Brain pericyte (primary cell): ENCODE measurements at regions not wholly inside any gene's neighbourhood (a gene's known extent, or its start where the extent isn't known, plus 50 kb on each side); places are given as distances from the start of the nearest gene placed in this dataset.

ENCODE experiments used
- DNase-seq: peaks from one replicate; pipeline ENCODE4 v3.0.0-alpha.2; 2012; ENCODE audit warnings: low read depth, low spot score

DNA sequence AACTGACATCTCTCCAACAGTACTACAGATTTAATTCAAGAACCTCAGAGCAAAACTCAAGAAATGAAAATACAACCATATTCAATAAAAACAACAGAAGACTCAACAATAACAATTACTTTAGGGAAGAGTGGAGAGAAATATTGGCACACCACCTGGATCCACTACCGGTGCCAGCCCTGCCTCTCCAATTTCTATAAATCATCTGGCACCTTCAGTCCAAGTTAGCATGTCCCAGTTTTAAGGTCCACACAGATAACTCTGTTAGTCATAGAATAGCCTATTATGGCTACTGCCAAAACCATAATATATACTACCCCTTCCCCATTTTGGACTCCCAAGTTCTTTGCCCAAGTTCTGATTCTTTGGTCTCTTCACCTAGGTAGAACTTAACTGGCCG lies 69.9 kb upstream of the PSMA6 start:
- no peak for DNase-seq

DNA sequence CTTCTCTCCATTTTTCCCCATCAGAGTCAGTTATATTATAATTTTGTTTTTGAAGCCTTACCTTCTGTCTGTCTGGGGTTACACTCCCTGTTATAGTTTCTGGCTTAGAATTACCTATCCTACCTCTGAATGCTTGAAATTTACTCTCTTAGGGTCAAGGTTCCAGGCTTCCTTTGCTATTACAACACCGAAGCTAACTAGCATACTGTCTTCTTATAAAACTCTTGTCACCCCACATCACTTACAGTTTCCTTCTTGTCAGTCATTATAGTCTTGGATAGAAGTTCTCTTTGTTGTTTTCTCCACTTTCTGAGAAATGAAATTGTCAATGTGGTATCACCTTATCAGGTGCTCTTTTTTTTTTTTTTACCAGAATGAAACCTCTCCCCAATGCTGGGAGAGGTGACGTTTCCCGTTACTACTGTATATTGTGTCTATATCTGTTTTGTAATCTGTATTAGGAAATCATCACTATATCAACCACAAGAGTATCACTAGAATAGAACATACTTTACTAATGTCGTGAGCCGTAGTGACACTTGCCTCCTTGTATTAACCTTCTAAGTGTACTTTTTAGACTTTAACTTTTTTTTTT lies 69.2 kb upstream of the PSMA6 start:
- DNase-seq, result no peak

- no peak for DNase-seq
These were observed 68.3 kb upstream of the PSMA6 start for GRCh38 chr14:35223927-35224326.

GRCh38 chr14:35224615-35225014 lies 67.6 kb upstream of the PSMA6 start:
- DNase-seq, result no peak

- DNase-seq, result no peak
These were observed 62.9 kb upstream of the PSMA6 start for GRCh38 chr14:35229084-35229791.

DNA sequence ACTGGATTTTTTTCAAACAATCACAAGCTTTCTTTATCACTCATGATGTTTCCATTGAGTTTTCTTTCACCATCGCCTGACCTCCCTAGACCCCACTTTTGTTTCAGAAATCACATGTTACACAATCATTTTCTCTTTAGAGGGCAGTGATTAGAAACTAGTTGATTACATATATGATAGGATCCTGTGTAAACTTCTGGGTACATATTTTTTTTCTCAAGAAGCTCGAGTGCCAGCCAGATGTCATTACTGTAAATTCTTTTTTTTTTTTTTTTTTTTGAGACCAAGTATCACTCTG lies 62.4 kb upstream of the PSMA6 start:
- no peak for DNase-seq

GRCh38 chr14:35231207-35231760 lies 60.9 kb upstream of the PSMA6 start:
- no peak for DNase-seq

- no peak for DNase-seq
These were observed 58.0 kb upstream of the PSMA6 start for GRCh38 chr14:35234012-35234805.

DNA sequence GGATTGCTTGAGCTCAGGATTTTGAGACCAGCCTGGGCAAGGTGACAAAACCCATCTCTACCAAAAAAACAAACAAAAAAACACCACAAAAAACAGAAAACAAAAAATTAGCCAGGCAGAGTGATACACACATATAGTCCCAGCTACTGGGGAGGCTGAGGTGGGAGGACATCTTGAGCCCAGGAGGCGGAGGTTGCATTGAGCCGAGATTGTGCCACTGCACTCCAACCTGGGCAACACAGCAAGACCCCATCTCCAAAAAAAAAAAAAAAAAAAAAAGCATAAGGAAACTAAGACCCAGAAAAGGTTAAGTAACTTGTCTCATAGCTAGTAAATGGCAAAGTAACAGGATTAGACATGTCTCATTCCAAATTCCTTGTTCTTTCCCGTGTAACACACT lies 56.3 kb upstream of the PSMA6 start:
- DNase-seq, result no peak

GRCh38 chr14:35236806-35237205 lies 55.4 kb upstream of the PSMA6 start:
- DNase-seq, result no peak

- DNase-seq, result no peak
These were observed 52.0 kb upstream of the PSMA6 start for GRCh38 chr14:35240231-35240630.
